Neural cell (in vitro differentiated cells): ENCODE measurements at regions not wholly inside any gene's neighbourhood (a gene's known extent, or its start where the extent isn't known, plus 50 kb on each side); places are given as distances from the start of the nearest gene placed in this dataset.

Experiments used
- H2AFZ ChIP-seq: fragments of 200-600, 300-800 bp; sonication (generic), shearing (Covaris generic); 2 replicates; pipeline ENCODE4 v1.6.0; 2014; ENCODE audit warnings: low read depth, mild to moderate bottlenecking, antibody characterized with exemption, low read length, moderate library complexity
- H3F3A ChIP-seq: fragments of 200-600 bp; shearing (Covaris generic); 2 replicates; pipeline ENCODE4 v1.6.1; 2016; ENCODE audit warnings: mild to moderate bottlenecking, moderate library complexity, mixed read lengths, antibody characterized with exemption, low read length; ENCODE audit not compliant: insufficient read depth, poor library complexity, severe bottlenecking
- H3K27ac ChIP-seq: fragments of 200-600, 300-800 bp; sonication (generic), shearing (Covaris generic); 2 replicates; pipeline ENCODE4 v1.5.1; 2014; ENCODE audit warnings: mild to moderate bottlenecking, low read length, moderate library complexity
- H3K27me3 ChIP-seq: fragments of 300-800, 200-600 bp; sonication (generic), shearing (Covaris generic); 2 replicates; pipeline ENCODE4 v1.6.0; 2014; ENCODE audit warnings: mild to moderate bottlenecking, low read depth, low read length, moderate library complexity; ENCODE audit not compliant: insufficient read depth
- H3K36me3 ChIP-seq: fragments of 300-800, 200-600 bp; sonication (generic), shearing (Covaris generic); 2 replicates; pipeline ENCODE4 v1.5.1; 2014; ENCODE audit warnings: mild to moderate bottlenecking, antibody characterized with exemption, low read length, moderate library complexity; ENCODE audit not compliant: insufficient read depth
- H3K4me2 ChIP-seq: fragments of 300-800, 200-600 bp; sonication (generic), shearing (Covaris generic); 2 replicates; pipeline ENCODE4 v1.6.0; 2014; ENCODE audit warnings: mild to moderate bottlenecking, low read length
- H3K4me3 ChIP-seq: fragments of 300-800, 200-600 bp; sonication (generic), shearing (Covaris generic); 2 replicates; pipeline ENCODE4 v1.5.1; 2014; ENCODE audit warnings: mild to moderate bottlenecking, low read length, moderate library complexity
- H3K79me2 ChIP-seq: fragments of 200-600 bp; shearing (Covaris generic); replicated peaks from 2 replicates; pipeline ENCODE4 v1.6.0; 2014; ENCODE audit warnings: mild to moderate bottlenecking, low read length, moderate library complexity; ENCODE audit not compliant: insufficient read depth
- H3K9ac ChIP-seq: fragments of 300-800, 200-600 bp; sonication (generic), shearing (Covaris generic); 2 replicates; pipeline ENCODE4 v1.6.1; 2016; ENCODE audit warnings: mild to moderate bottlenecking, low read length, mixed read lengths
- H3K9me2 ChIP-seq: fragments of 200-600 bp; shearing (Covaris generic); 2 replicates; pipeline ENCODE4 v1.6.1; 2016; ENCODE audit warnings: mild to moderate bottlenecking, low read length, mixed read lengths; ENCODE audit not compliant: insufficient read depth
- H3K9me3 ChIP-seq: fragments of 200-600, 300-800 bp; sonication (generic), shearing (Covaris generic); 2 replicates; pipeline ENCODE4 v1.6.1; 2016; ENCODE audit warnings: mild to moderate bottlenecking, mixed run types, low read length, moderate library complexity, mixed read lengths
- H4K20me1 ChIP-seq: fragments of 200-600 bp; shearing (Covaris generic); 2 replicates; pipeline ENCODE4 v1.6.1; 2016; ENCODE audit warnings: mild to moderate bottlenecking, mixed run types; ENCODE audit not compliant: insufficient read depth
- CTCF ChIP-seq: fragments of 450-650 bp; IDR thresholded peaks from 2 replicates; pipeline ENCODE4 v1.5.1; 2014; ENCODE audit warnings: antibody characterized with exemption, mild to moderate bottlenecking, moderate library complexity; ENCODE audit not compliant: poor library complexity, severe bottlenecking
- EP300 ChIP-seq: fragments of 450-650 bp; conservative IDR thresholded peaks from 2 replicates; pipeline ENCODE4 v1.6.1; 2014; ENCODE audit warnings: antibody characterized with exemption, mild to moderate bottlenecking, moderate library complexity; ENCODE audit not compliant: poor library complexity, severe bottlenecking
- EZH2 ChIP-seq: fragments of 200-600, 300-800 bp; shearing (Covaris generic), sonication (generic); IDR thresholded peaks from 2 replicates; pipeline ENCODE4 v1.6.1; 2014; ENCODE audit warnings: antibody characterized with exemption, low read length, borderline replicate concordance, mild to moderate bottlenecking; ENCODE audit not compliant: insufficient read depth, poor library complexity, severe bottlenecking
- MXI1 ChIP-seq: fragments of 450-650 bp; conservative IDR thresholded peaks from 2 replicates; pipeline ENCODE4 v1.6.1; 2014; ENCODE audit warnings: antibody characterized with exemption, mild to moderate bottlenecking; ENCODE audit not compliant: poor library complexity, severe bottlenecking
- POLR2AphosphoS5 ChIP-seq: IDR thresholded peaks from 2 replicates; pipeline ENCODE4 v1.6.1; 2012
- RAD21 ChIP-seq: fragments of 450-650 bp; conservative IDR thresholded peaks from 2 replicates; pipeline ENCODE4 v1.6.1; 2014; ENCODE audit warnings: antibody characterized with exemption, mild to moderate bottlenecking, moderate library complexity
- REST ChIP-seq: IDR thresholded peaks from 2 replicates; pipeline ENCODE4 v1.6.1; 2012; ENCODE audit warnings: borderline replicate concordance
- SMC3 ChIP-seq: fragments of 450-650 bp; conservative IDR thresholded peaks from 2 replicates; pipeline ENCODE4 v1.6.1; 2014; ENCODE audit warnings: antibody characterized with exemption, mild to moderate bottlenecking, moderate library complexity; ENCODE audit not compliant: poor library complexity
- TAF1 ChIP-seq: IDR thresholded peaks from 2 replicates; pipeline ENCODE4 v1.6.1; 2012; ENCODE audit warnings: low read depth

DNA sequence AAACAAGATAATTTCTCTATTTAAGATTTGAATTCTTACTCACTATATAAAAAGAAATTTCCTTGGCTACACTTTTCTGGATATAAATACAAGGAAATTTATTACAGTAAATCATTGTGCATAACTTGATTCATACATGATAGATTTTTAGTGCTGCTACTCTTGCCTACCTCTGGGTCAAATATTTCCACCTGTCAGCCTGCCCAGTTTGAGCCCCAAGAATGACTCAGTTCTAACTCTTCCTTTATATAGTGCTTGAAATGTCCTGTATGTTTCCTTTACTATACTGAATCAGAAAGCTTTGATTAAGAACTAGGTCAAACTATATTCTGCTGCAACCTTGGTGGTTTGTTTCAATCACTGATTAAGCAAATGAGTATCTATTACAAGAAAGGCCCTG is 147.4 kb upstream of the FTMT start:
- no peak overlapping the region for H3K4me3 ChIP-seq
- TF ChIP-seq RAD21 (no peak), MXI1 (no peak), TAF1 (no peak), EZH2 (no peak), REST (no peak)
- no peaks in the 10 kb centered on the region for H4K20me1 ChIP-seq
- H3K9me3 ChIP-seq, result no peaks in the 10 kb centered on the region
- no peaks in the 10 kb centered on the region for H3K9me2 ChIP-seq
- no peaks in the 10 kb centered on the region for H3F3A ChIP-seq
- no peak overlapping the region for H3K4me2 ChIP-seq
- no peak overlapping the region for H2AFZ ChIP-seq
- no peaks in the 10 kb centered on the region for H3K27me3 ChIP-seq
- no peaks in the 10 kb centered on the region for H3K36me3 ChIP-seq
- H3K27ac ChIP-seq, result no peak overlapping the region
- H3K79me2 ChIP-seq, result no peaks in the 10 kb centered on the region
- H3K9ac ChIP-seq, result no peak overlapping the region

DNA sequence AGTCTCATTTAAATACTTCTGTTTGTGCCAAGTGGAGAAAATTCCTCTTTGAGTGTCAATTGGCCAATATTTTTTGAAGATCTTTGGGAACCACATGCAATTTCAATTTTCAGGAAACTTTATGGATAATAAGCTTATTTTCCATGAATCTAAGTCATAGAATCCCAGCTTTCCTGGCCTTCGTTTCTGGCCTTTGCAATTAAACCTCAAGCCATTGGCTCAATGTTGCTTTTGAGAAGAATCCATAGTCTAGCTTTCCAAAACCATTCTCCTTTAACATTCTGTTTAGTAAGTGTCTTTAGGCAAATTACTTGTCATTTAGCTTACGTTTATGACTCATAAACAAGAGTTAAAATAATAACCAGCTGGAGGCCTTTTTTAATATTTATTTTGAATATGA is 145.0 kb upstream of the FTMT start:
- H3K4me3 ChIP-seq, result no peak overlapping the region
- H3F3A ChIP-seq, result no peaks in the 10 kb centered on the region
- no peaks in the 10 kb centered on the region for H4K20me1 ChIP-seq
- H3K27me3 ChIP-seq, result no peaks in the 10 kb centered on the region
- H3K36me3 ChIP-seq, result no peaks in the 10 kb centered on the region
- no peaks in the 10 kb centered on the region for H3K9me3 ChIP-seq
- no peak overlapping the region for H2AFZ ChIP-seq
- no peak overlapping the region for H3K4me2 ChIP-seq
- no peak overlapping the region for H3K9ac ChIP-seq
- no peak overlapping the region for H3K27ac ChIP-seq
- H3K79me2 ChIP-seq, result no peaks in the 10 kb centered on the region
- no peak for TF ChIP-seq RAD21
- TF ChIP-seq REST, result no peak
- no peak for TF ChIP-seq EZH2
- TF ChIP-seq POLR2AphosphoS5, result no peak
- no peak for TF ChIP-seq SMC3
- no peak for TF ChIP-seq MXI1
- TF ChIP-seq TAF1, result no peak
- no peak for TF ChIP-seq CTCF
- no peak for TF ChIP-seq EP300
- H3K9me2 ChIP-seq, result no peaks in the 10 kb centered on the region
